Endothelial cell of umbilical vein (primary cell): ENCODE measurements at regions not wholly inside any gene's neighbourhood (a gene's known extent, or its start where the extent isn't known, plus 50 kb on each side); places are given as distances from the start of the nearest gene placed in this dataset.

Experiments used
- BruUV-seq: library from RNA; stranded (reverse); fragments of 400-500 nt; replicated peaks from 2 replicates; lab custom pipeline; 2021; lab: Mats Ljungman, UMichigan
- CTCF ChIA-PET: fragments of 300-600, 350-600 bp; sonication (Branson Sonifier 250); formaldehyde crosslinking; loops from one replicate; lab custom pipeline; 2021; ENCODE audit warnings: antibody characterized with exemption, inconsistent platforms; lab: Charles Lee
- POLR2A ChIA-PET: fragments of 300-600, 350-600 bp; sonication (Branson Sonifier 250); formaldehyde crosslinking; loops from one replicate; lab custom pipeline; 2021; ENCODE audit warnings: antibody characterized with exemption, inconsistent platforms; lab: Charles Lee
- DNase-seq: peaks from one replicate; pipeline ENCODE4 v3.0.0-alpha.2; 2011; ENCODE audit warnings: low read depth, low spot score
- FAIRE-seq: peaks from 2 replicates; lab custom pipeline; 2011; peaks lifted over from hg19 to GRCh38; lab: Jason Lieb, UNC
- H2AFZ ChIP-seq: 2 replicates; pipeline ENCODE4 v1.6.0; 2012; ENCODE audit warnings: low read depth, low read length, control low read depth, inconsistent platforms
- H3K27ac ChIP-seq: 2 replicates; pipeline ENCODE4 v1.5.1; 2011; ENCODE audit warnings: low read depth, mild to moderate bottlenecking, control low read depth, low read length, moderate library complexity; ENCODE audit not compliant: insufficient read depth
- H3K27me3 ChIP-seq, 2 experiments: 2 replicates each; pipeline versions ENCODE4 v1.6.0 to v1.6.1; 2011; ENCODE audit warnings: low read length in 2 of 2, mixed read lengths in 1 of 2; ENCODE audit not compliant: control insufficient read depth in 2 of 2, insufficient read depth in 2 of 2
- H3K36me3 ChIP-seq, 2 experiments: 2 replicates in 1 of 2; 3 replicates in 1 of 2; pipeline ENCODE4 v1.5.1; 2011; ENCODE audit warnings: low read length in 2 of 2, mild to moderate bottlenecking in 1 of 2, moderate library complexity in 1 of 2; ENCODE audit not compliant: control insufficient read depth in 2 of 2, insufficient read depth in 2 of 2; ENCODE audit errors: extremely low read depth in 1 of 2
- H3K4me1 ChIP-seq: 3 replicates; pipeline ENCODE4 v1.5.1; 2011; ENCODE audit warnings: mild to moderate bottlenecking, low read length; ENCODE audit not compliant: control insufficient read depth, insufficient read depth; ENCODE audit errors: extremely low read depth
- H3K4me2 ChIP-seq: 2 replicates; pipeline ENCODE4 v1.6.1; 2011; ENCODE audit warnings: low read length, control low read depth, mixed read lengths; ENCODE audit not compliant: insufficient read depth
- H3K4me3 ChIP-seq, 3 experiments: fragments of 200-600 bp in 1 of 3; sonication (generic), shearing (Covaris generic) in 1 of 3; replicated peaks in 1 of 3; 2 replicates each; pipeline ENCODE4 v1.5.1; 2011 to 2016; ENCODE audit warnings: control low read depth in 3 of 3, low read length in 3 of 3, mild to moderate bottlenecking in 2 of 3, inconsistent platforms in 1 of 3, low read depth in 1 of 3, moderate library complexity in 1 of 3; ENCODE audit not compliant: insufficient read depth in 1 of 3
- H3K79me2 ChIP-seq: 2 replicates; pipeline ENCODE4 v1.6.0; 2012; ENCODE audit warnings: low read length, inconsistent platforms; ENCODE audit not compliant: control insufficient read depth, insufficient read depth
- H3K9ac ChIP-seq: replicated peaks from 2 replicates; pipeline ENCODE3; 2011; ENCODE audit warnings: low read length, control low read depth; ENCODE audit not compliant: insufficient read depth; ENCODE audit errors: extremely low read depth
- H3K9me1 ChIP-seq: replicated peaks from 3 replicates; pipeline ENCODE4 v1.6.0; 2011; ENCODE audit warnings: mild to moderate bottlenecking, low read length; ENCODE audit not compliant: control insufficient read depth, insufficient read depth; ENCODE audit errors: extremely low read depth
- H3K9me3 ChIP-seq: replicated peaks from 2 replicates; pipeline ENCODE4 v1.5.1; 2012; ENCODE audit warnings: low read length, inconsistent platforms; ENCODE audit not compliant: control insufficient read depth, insufficient read depth
- H4K20me1 ChIP-seq: replicated peaks from 2 replicates; pipeline ENCODE3; 2011; ENCODE audit warnings: mild to moderate bottlenecking, low read length; ENCODE audit not compliant: control insufficient read depth, insufficient read depth; ENCODE audit errors: extremely low read depth
- CTCF ChIP-seq, 2 donors: IDR thresholded peaks; 1 replicate in 1 of 2; 2 replicates in 1 of 2; pipeline ENCODE4 v1.5.1; 2011; ENCODE audit warnings: low read length in 2 of 2, mild to moderate bottlenecking in 2 of 2, moderate library complexity in 2 of 2, control low read depth in 1 of 2, inconsistent platforms in 1 of 2, low read depth in 1 of 2; ENCODE audit not compliant: insufficient read depth in 1 of 2; ENCODE audit errors: extremely low read depth in 1 of 2
- EZH2 ChIP-seq: IDR thresholded peaks from 2 replicates; pipeline ENCODE4 v1.6.1; 2012; ENCODE audit warnings: borderline replicate concordance, low read depth, mild to moderate bottlenecking, moderate library complexity, low read length, inconsistent platforms; ENCODE audit not compliant: severe bottlenecking
- FOS ChIP-seq: IDR thresholded peaks from 2 replicates; pipeline ENCODE4 v1.6.1; 2011; ENCODE audit warnings: mild to moderate bottlenecking, low read length, moderate library complexity, borderline replicate concordance; ENCODE audit not compliant: insufficient read depth
- GATA2 ChIP-seq: IDR thresholded peaks from 2 replicates; pipeline ENCODE4 v1.7.0; 2011; ENCODE audit warnings: low read depth, mild to moderate bottlenecking, moderate library complexity, mixed read lengths, low read length; ENCODE audit not compliant: insufficient read length, insufficient read depth
- JUN ChIP-seq: IDR thresholded peaks from 2 replicates; pipeline ENCODE4 v1.6.1; 2011; ENCODE audit warnings: borderline replicate concordance, low read depth; ENCODE audit not compliant: insufficient read length, insufficient read depth
- MAX ChIP-seq: IDR thresholded peaks from 2 replicates; pipeline ENCODE4 v1.6.1; 2011; ENCODE audit not compliant: insufficient read depth, insufficient read length
- MYC ChIP-seq: IDR thresholded peaks from one replicate; pipeline ENCODE4 v1.6.1; 2011; ENCODE audit warnings: mild to moderate bottlenecking, low read depth, low read length
- POLR2A ChIP-seq: IDR thresholded peaks from 2 replicates; pipeline ENCODE4 v1.6.1; 2012; ENCODE audit warnings: low read depth, mild to moderate bottlenecking, control low read depth, low read length
- POLR2AphosphoS5 ChIP-seq: IDR thresholded peaks from 2 replicates; pipeline ENCODE4 v1.6.1; 2012; ENCODE audit warnings: low read depth, mild to moderate bottlenecking, control low read depth, low read length, moderate library complexity; ENCODE audit not compliant: insufficient read depth
- dilution Hi-C: fragments of 300-500 bp; cut with MboI; formaldehyde crosslinking; loops from one replicate; pipeline ENCODE4 v1.15.0; 2019; ENCODE audit warnings: low sequenced_read_pairs; ENCODE audit not compliant: extremely low pct_ligation_motif_present
- intact Hi-C: fragments of 100-400 bp; cut with micrococcal nuclease; formaldehyde crosslinking; loops from one replicate; pipeline ENCODE4 v1.10.0; 2022

DNA sequence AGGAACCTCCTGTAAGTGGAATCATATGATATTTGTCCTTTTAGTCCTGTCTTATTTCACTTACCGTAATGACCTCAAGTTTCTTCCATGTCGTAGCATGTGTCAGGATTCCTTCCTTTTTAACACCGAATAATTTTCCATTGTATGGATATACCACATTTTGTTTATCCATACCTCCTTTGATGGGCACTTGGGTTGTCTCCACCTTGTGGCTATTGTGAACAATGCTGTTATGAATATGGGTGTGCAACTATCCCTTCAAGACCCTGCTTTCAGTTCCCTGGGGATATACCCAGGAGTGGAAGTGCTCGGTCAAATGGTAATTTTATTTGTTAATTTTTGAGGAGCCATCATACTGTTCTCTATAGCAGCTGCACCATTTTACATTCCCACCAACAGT, 244.9 kb upstream of the BLID start:
- H3K9ac ChIP-seq = no peak overlapping the region
- BruUV-seq = no TSS peak
- intact Hi-C loops (loop anchor here (2.0 kb wide), 1 partner anchor 146 kb away; no protein-coding TSS in a partner anchor), dilution Hi-C loops (no loop called here)
- no peak for DNase-seq
- H3K27ac ChIP-seq = no peak overlapping the region
- no peaks in the 10 kb centered on the region for H3K36me3 ChIP-seq
- TF ChIP-seq GATA2 = no peak
- H3K27me3 ChIP-seq = no peaks in the 10 kb centered on the region
- H3K4me2 ChIP-seq = no peak overlapping the region
- no peaks in the 10 kb centered on the region for H4K20me1 ChIP-seq
- no peaks in the 10 kb centered on the region for H3K4me1 ChIP-seq
- H3K9me3 ChIP-seq = no peaks in the 10 kb centered on the region
- POLR2A ChIA-PET = no interaction called here
- H3K79me2 ChIP-seq = no peaks in the 10 kb centered on the region
- CTCF ChIA-PET = no interaction called here
- H3K9me1 ChIP-seq = no peaks in the 10 kb centered on the region
- H2AFZ ChIP-seq = no peak overlapping the region
- FAIRE-seq = no peak
- no peak overlapping the region for H3K4me3 ChIP-seq

- intact Hi-C loops (no loop called here), dilution Hi-C loops (no loop called here)
- no peak overlapping the region for H3K4me2 ChIP-seq
- POLR2A ChIA-PET = no interaction called here
- no peak overlapping the region for H3K27ac ChIP-seq
- no peak overlapping the region for H3K4me3 ChIP-seq
- FAIRE-seq (no peak), DNase-seq (no peak)
- no peaks in the 10 kb centered on the region for H3K9me1 ChIP-seq
- CTCF ChIA-PET = no interaction called here
- no TSS peak for BruUV-seq
- no peak overlapping the region for H2AFZ ChIP-seq
- no peaks in the 10 kb centered on the region for H4K20me1 ChIP-seq
- no peaks in the 10 kb centered on the region for H3K4me1 ChIP-seq
- H3K27me3 ChIP-seq = no peaks in the 10 kb centered on the region
- TF ChIP-seq MYC = no peak
- no peak for TF ChIP-seq EZH2
- TF ChIP-seq POLR2AphosphoS5 = no peak
- no peak for TF ChIP-seq MAX
- TF ChIP-seq FOS = no peak
- TF ChIP-seq POLR2A = no peak
- TF ChIP-seq JUN = no peak
- no peak for TF ChIP-seq GATA2
- TF ChIP-seq CTCF (IDR thresholded peaks at IDR 0.05; ENCODE audit: extremely low read depth in 1 of 2, insufficient read depth in 1 of 2, low read depth in 1 of 2, low read length in 2 of 2) = no peak
- H3K9ac ChIP-seq = no peak overlapping the region
- H3K79me2 ChIP-seq = no peaks in the 10 kb centered on the region
- H3K36me3 ChIP-seq = no peaks in the 10 kb centered on the region
- no peaks in the 10 kb centered on the region for H3K9me3 ChIP-seq
Measured at GRCh38 chr11:122359081-122359571, 243.1 kb upstream of the BLID start.
